Thyroid gland (tissue), 4 donors: ENCODE measurements at regions not wholly inside any gene's neighbourhood (a gene's known extent, or its start where the extent isn't known, plus 50 kb on each side); places are given as distances from the start of the nearest gene placed in this dataset.

Experiments used
- DNase-seq, 2 donors: peaks; one replicate each; pipeline ENCODE4 v3.0.0-alpha.2; 2019
- H3K27ac ChIP-seq, 3 donors: fragments of 200-600 bp; sonication (generic); 1 replicate in 2 of 3; 2 replicates in 1 of 3; pipeline ENCODE4 v1.5.1; 2016 to 2019; ENCODE audit warnings: mild to moderate bottlenecking in 1 of 3, moderate library complexity in 1 of 3
- H3K27me3 ChIP-seq: fragments of 200-600 bp; sonication (generic); one replicate; pipeline ENCODE4 v1.5.1; 2019
- H3K36me3 ChIP-seq, 2 donors: fragments of 200-600 bp; sonication (generic); one replicate each; pipeline ENCODE4 v1.5.1; 2016 to 2019
- H3K4me1 ChIP-seq, 2 donors: fragments of 200-600 bp; sonication (generic); one replicate each; pipeline ENCODE4 v1.5.1; 2017 to 2019
- H3K4me3 ChIP-seq, 3 donors: fragments of 200-600 bp; sonication (generic); replicated peaks in 1 of 3; 1 replicate in 2 of 3; 2 replicates in 1 of 3; pipeline ENCODE4 v1.5.1; 2016; ENCODE audit warnings: mild to moderate bottlenecking in 1 of 3
- H3K9me3 ChIP-seq: fragments of 200-600 bp; sonication (generic); one replicate; pipeline ENCODE4 v1.5.1; 2017
- POLR2A ChIP-seq, 2 donors: fragments of 450-650 bp; IDR thresholded peaks; one replicate each; pipeline ENCODE4 v1.6.1; 2017; ENCODE audit warnings: antibody characterized with exemption in 2 of 2, mild to moderate bottlenecking in 2 of 2, moderate library complexity in 1 of 2
- WGBS, 2 donors: methylation state at CpG; one replicate each; pipeline ENCODE4 v1.1.5; 2017; 5-methylcytosine and 5-hydroxymethylcytosine counted together
- intact Hi-C: fragments of 100-400 bp; cut with DNase I; formaldehyde crosslinking; loops from one replicate; pipeline ENCODE4 v1.15.1; 2023
- TF ChIP-seq, protein P1 (sequence below), 6 experiments: fragments of 200-600 bp in 3 of 6; fragments of 450-650 bp in 3 of 6; sonication (generic) in 3 of 6; IDR thresholded peaks; one replicate each; pipeline ENCODE4 v1.5.1; 2016 to 2019; ENCODE audit warnings: antibody characterized with exemption in 6 of 6, mild to moderate bottlenecking in 2 of 6, inconsistent platforms in 1 of 6, moderate library complexity in 1 of 6

GRCh38 chr2:53253244-53253643 is 514.4 kb upstream of the CHAC2 start:
- no peak for DNase-seq
- intact Hi-C loops = no loop called here
- Histone ChIP-seq H3K27me3 (no peaks in the 10 kb centered on the region), H3K9me3 (no peaks in the 10 kb centered on the region), H3K27ac (no peak overlapping the region), H3K36me3 (no peaks in the 10 kb centered on the region), H3K4me1 (no peaks in the 10 kb centered on the region), H3K4me3 (no peak overlapping the region)
- TF ChIP-seq POLR2A (IDR thresholded peaks at IDR 0.05) = no peak
- TF ChIP-seq, protein P1, sequence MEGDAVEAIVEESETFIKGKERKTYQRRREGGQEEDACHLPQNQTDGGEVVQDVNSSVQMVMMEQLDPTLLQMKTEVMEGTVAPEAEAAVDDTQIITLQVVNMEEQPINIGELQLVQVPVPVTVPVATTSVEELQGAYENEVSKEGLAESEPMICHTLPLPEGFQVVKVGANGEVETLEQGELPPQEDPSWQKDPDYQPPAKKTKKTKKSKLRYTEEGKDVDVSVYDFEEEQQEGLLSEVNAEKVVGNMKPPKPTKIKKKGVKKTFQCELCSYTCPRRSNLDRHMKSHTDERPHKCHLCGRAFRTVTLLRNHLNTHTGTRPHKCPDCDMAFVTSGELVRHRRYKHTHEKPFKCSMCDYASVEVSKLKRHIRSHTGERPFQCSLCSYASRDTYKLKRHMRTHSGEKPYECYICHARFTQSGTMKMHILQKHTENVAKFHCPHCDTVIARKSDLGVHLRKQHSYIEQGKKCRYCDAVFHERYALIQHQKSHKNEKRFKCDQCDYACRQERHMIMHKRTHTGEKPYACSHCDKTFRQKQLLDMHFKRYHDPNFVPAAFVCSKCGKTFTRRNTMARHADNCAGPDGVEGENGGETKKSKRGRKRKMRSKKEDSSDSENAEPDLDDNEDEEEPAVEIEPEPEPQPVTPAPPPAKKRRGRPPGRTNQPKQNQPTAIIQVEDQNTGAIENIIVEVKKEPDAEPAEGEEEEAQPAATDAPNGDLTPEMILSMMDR (IDR thresholded peaks at IDR 0.05) = no peak
- WGBS, 2 donors = 82% methylated on average over 2 of the region's 2 CpGs

- Histone ChIP-seq H3K4me1 (no peaks in the 10 kb centered on the region), H3K27ac (no peak overlapping the region), H3K9me3 (no peaks in the 10 kb centered on the region), H3K27me3 (no peaks in the 10 kb centered on the region), H3K36me3 (no peaks in the 10 kb centered on the region), H3K4me3 (no peak overlapping the region)
- no peak for TF ChIP-seq POLR2A (IDR thresholded peaks at IDR 0.05)
- TF ChIP-seq, protein P1 (IDR thresholded peaks at IDR 0.05) = no peak
- intact Hi-C loops = no loop called here
- DNase-seq = no peak
- WGBS, 2 donors = 40 to 53% methylated on average over 1 of the region's 1 CpG
These were observed 515.5 kb upstream of the CHAC2 start for GRCh38 chr2:53252115-53252514.

DNA sequence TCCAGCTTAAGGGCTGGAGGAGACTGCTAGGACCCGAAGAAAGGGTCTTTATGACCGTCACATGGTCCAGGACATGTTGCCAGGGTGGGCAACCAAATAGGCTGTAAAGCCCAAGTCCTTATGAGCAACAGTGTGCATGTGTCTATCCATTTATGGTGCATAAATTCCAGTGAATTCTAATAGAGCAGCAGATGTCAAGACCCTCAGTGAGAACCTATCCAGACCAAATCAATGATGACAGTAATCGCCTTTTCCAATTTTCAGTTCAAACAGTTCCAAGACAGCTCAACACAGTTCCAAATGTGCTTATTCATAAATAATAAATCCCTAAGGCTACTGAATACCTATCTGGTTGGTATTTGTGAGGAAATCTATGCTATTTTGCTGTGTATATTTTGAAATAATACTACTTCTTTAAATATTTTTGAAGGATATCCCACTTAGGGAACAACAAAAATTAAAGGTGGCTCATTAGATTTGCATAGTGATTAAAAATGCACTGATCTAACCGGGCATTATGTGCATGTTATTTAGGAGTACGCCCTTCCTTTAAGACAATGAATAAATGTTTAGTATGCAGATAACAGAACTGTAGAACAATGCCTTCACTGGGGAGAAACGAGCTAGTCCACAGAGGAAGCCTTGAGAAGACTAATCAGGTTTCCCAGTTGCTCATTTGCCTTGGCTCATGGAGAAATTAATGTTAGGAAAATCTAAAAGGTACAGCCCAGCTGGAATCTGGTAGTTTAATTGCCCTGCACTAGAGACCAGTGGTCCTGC is 519.5 kb upstream of the CHAC2 start:
- Histone ChIP-seq H3K4me3 (no peak overlapping the region), H3K9me3 (no peaks in the 10 kb centered on the region), H3K27me3 (no peaks in the 10 kb centered on the region), H3K4me1 (no peaks in the 10 kb centered on the region), H3K27ac (no peak overlapping the region), H3K36me3 (no peaks in the 10 kb centered on the region)
- WGBS, 2 donors = 81 to 86% methylated on average over 6 of the region's 6 CpGs
- no peak for DNase-seq
- intact Hi-C loops = no loop called here
- no peak for TF ChIP-seq POLR2A (IDR thresholded peaks at IDR 0.05)
- TF ChIP-seq, protein P1 (IDR thresholded peaks at IDR 0.05) = no peak

DNA sequence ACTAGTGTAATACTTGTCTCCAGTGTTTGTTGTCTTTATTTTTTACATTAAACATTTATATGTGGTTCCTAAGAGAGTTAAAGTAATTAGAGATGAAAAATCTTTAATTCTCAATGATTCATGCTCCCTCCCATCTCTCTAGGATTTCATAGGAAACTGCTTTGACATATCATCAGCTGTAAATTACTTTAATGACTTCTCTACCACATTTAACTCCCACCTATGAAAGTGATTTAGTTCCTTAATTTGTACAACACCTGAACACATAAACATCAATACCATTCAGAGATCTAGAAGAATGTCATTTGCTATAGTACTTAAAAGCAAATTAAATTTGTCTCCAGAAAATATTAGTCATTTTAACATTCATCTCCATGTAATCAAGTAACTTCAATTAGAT is 524.2 kb upstream of the CHAC2 start:
- Histone ChIP-seq H3K4me1 (no peaks in the 10 kb centered on the region), H3K4me3 (no peak overlapping the region), H3K9me3 (no peaks in the 10 kb centered on the region), H3K27me3 (no peaks in the 10 kb centered on the region), H3K27ac (no peak overlapping the region), H3K36me3 (no peaks in the 10 kb centered on the region)
- DNase-seq = no peak
- TF ChIP-seq, protein P1 (IDR thresholded peaks at IDR 0.05) = no peak
- no peak for TF ChIP-seq POLR2A (IDR thresholded peaks at IDR 0.05)
- intact Hi-C loops = no loop called here

GRCh38 chr2:53242090-53242489 is 525.5 kb upstream of the CHAC2 start:
- TF ChIP-seq, protein P1 (IDR thresholded peaks at IDR 0.05) = no peak
- TF ChIP-seq POLR2A (IDR thresholded peaks at IDR 0.05) = no peak
- Histone ChIP-seq H3K36me3 (no peaks in the 10 kb centered on the region), H3K27ac (no peak overlapping the region), H3K27me3 (no peaks in the 10 kb centered on the region), H3K4me3 (no peak overlapping the region), H3K9me3 (no peaks in the 10 kb centered on the region), H3K4me1 (no peaks in the 10 kb centered on the region)
- DNase-seq = no peak
- intact Hi-C loops = no loop called here
- 69 to 79% methylated on average over 3 of the region's 3 CpGs for WGBS, 2 donors
